ENCODE measurements at regions not wholly inside any gene's neighbourhood (a gene's known extent, or its start where the extent isn't known, plus 50 kb on each side); places are given as distances from the start of the nearest gene placed in this dataset.

- 77 to 85% (median 81%) methylated on average over 9 of the region's 9 CpGs for WGBS, 3 donors
- H3K27ac ChIP-seq: no peak overlapping the region
- no peaks in the 10 kb centered on the region for H3K27me3 ChIP-seq (ENCODE audit: insufficient read depth in 3 of 3, low read length in 2 of 3)
- TF ChIP-seq CTCF (IDR thresholded peaks at IDR 0.05): no peak
- H3K4me3 ChIP-seq: no peak overlapping the region
- no peak for DNase-seq
- H3K9me3 ChIP-seq: no peaks in the 10 kb centered on the region
- H3K36me3 ChIP-seq (ENCODE audit: insufficient read depth in 1 of 2, low read depth in 1 of 2): no peaks in the 10 kb centered on the region
- intact Hi-C loops (cut with DNase I): no loop called here
- H3K4me1 ChIP-seq: no peaks in the 10 kb centered on the region
- ATAC-seq: no peak
Observed at GRCh38 chr4:163665521-163666331, 171.2 kb downstream of the TMA16 start.

DNA sequence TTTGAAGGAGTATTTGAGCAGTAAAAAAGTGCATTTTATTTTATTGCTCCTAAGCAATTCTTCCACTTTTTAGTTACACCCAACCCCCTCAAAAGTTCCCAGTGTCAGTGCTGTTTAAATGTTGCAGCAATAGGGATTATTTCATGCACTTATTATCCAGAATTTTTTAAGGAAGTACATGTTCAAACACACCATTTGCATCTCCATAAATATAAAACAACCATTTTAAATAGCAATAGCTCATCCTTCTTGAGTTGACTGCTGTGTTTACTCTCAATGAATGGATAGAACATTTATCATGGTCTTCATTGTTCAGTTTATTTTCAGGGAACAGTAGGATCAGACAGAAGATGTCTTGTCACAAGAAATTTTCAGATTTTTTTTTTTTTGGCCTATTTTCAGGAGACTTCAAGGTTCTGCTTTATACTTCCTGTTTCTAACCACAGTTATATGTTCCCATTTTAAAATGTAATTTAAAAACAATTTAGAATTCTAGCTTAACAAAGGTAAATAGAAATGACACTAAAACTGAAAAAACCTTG, 171.9 kb downstream of the TMA16 start:
- intact Hi-C loops (cut with DNase I): no loop called here
- no peak overlapping the region for H3K4me3 ChIP-seq
- DNase-seq: no peak
- no peak for TF ChIP-seq CTCF (IDR thresholded peaks at IDR 0.05)
- H3K9me3 ChIP-seq: no peaks in the 10 kb centered on the region
- no peak for ATAC-seq
- no peak overlapping the region for H3K27ac ChIP-seq
- H3K36me3 ChIP-seq (ENCODE audit: insufficient read depth in 1 of 2, low read depth in 1 of 2): no peaks in the 10 kb centered on the region
- H3K27me3 ChIP-seq (ENCODE audit: insufficient read depth in 3 of 3, low read length in 2 of 3): no peaks in the 10 kb centered on the region
- H3K4me1 ChIP-seq: no peaks in the 10 kb centered on the region

DNA sequence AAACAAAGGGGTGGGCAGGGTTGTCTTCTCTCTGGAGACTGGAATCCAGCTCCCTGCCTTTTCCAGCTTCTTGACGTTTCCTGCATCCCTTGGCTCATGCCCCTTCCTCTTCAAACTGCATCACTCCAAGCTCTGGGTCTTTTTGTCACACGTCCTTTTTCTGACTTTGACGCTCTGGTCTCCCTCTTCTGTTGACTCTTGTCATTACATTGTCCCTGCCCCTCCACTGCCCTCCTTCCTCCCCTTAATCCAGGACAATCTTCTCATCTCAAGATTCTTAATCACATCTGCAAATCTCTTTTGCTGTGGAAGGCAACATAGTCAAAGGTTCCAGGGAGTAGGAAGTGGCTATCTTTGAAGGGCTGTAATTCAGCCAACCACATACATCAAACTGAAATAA, 178.3 kb downstream of the TMA16 start:
- 65 to 74% (median 68%) methylated on average over 3 of the region's 3 CpGs for WGBS, 3 donors
- ATAC-seq (no peak), DNase-seq (no peak)
- Histone ChIP-seq H3K27me3 (ENCODE audit: insufficient read depth in 3 of 3, low read length in 2 of 3) (no peaks in the 10 kb centered on the region), H3K36me3 (ENCODE audit: insufficient read depth in 1 of 2, low read depth in 1 of 2) (no peaks in the 10 kb centered on the region), H3K4me1 (no peaks in the 10 kb centered on the region), H3K27ac (no peak overlapping the region), H3K4me3 (no peak overlapping the region), H3K9me3 (no peaks in the 10 kb centered on the region)
- TF ChIP-seq CTCF (IDR thresholded peaks at IDR 0.05): no peak
- intact Hi-C loops (cut with DNase I): no loop called here

- intact Hi-C loops (cut with DNase I): no loop called here
- 65 to 74% (median 69%) methylated on average over 5 of the region's 5 CpGs for WGBS, 3 donors
- no peak for TF ChIP-seq CTCF (IDR thresholded peaks at IDR 0.05)
Observed at GRCh38 chr4:163673848-163674697, 179.6 kb downstream of the TMA16 start.

More at GRCh38 chr4:163673848-163674697, 179.6 kb downstream of the TMA16 start:
- no peak for DNase-seq
- Histone ChIP-seq H3K4me3 (no peak overlapping the region), H3K27ac (no peak overlapping the region), H3K27me3 (ENCODE audit: insufficient read depth in 3 of 3, low read length in 2 of 3) (no peaks in the 10 kb centered on the region), H3K36me3 (ENCODE audit: insufficient read depth in 1 of 2, low read depth in 1 of 2) (no peaks in the 10 kb centered on the region), H3K9me3 (no peaks in the 10 kb centered on the region), H3K4me1 (no peaks in the 10 kb centered on the region)
- no peak for ATAC-seq

Data from psoas muscle (tissue), 7 donors.